GM12878 (cell line): ENCODE measurements at regions not wholly inside any gene's neighbourhood (a gene's known extent, or its start where the extent isn't known, plus 50 kb on each side); places are given as distances from the start of the nearest gene placed in this dataset.

ENCODE experiments used
- ATAC-seq: fragments of 200-7000 bp; cut with Tn5 transposase; 3 replicates; pipeline ENCODE4 v1.9.1; 2020; ENCODE audit warnings: mild to moderate bottlenecking, moderate library complexity
- BruUV-seq: library from RNA; stranded (reverse); fragments of 400-500 nt; replicated peaks from 2 replicates; lab custom pipeline; 2021; lab: Mats Ljungman, UMichigan
- CTCF ChIA-PET: fragments of 300-600 bp; sonication (Branson Sonifier 250); formaldehyde crosslinking; extraction: SDS; loops from one replicate; lab custom pipeline; 2021; ENCODE audit warnings: inconsistent platforms; lab: Yijun Ruan, JAX
- POLR2A ChIA-PET: fragments of 350-600 bp; formaldehyde crosslinking; extraction: SDS; loops from one replicate; lab custom pipeline; 2021; ENCODE audit warnings: inconsistent platforms; lab: Charles Lee
- RAD21 ChIA-PET: fragments of 300-600 bp; sonication (Branson Sonifier 250); formaldehyde crosslinking; loops from one replicate; lab custom pipeline; 2023; ENCODE audit warnings: antibody characterized with exemption; ENCODE audit not compliant: unreplicated experiment; lab: Charles Lee
- SMC1A ChIA-PET: fragments of 300-600 bp; sonication (Branson Sonifier 250); formaldehyde crosslinking; loops from one replicate; lab custom pipeline; 2023; ENCODE audit not compliant: unreplicated experiment, uncharacterized antibody; lab: Charles Lee
- DNase-seq: peaks from one replicate; pipeline ENCODE4 v3.0.0-alpha.2; 2011; ENCODE audit warnings: low read depth, low spot score
- FAIRE-seq: peaks from 3 replicates; lab custom pipeline; 2011; peaks lifted over from hg19 to GRCh38; lab: Jason Lieb, UNC
- H2AFZ ChIP-seq: 2 replicates; pipeline ENCODE4 v1.6.0; 2011; ENCODE audit warnings: low read depth, low read length, control low read depth; ENCODE audit not compliant: control insufficient read depth
- H3K27ac ChIP-seq: 2 replicates; pipeline ENCODE4 v1.5.1; 2011; ENCODE audit warnings: control low read depth; ENCODE audit not compliant: control insufficient read depth, insufficient read depth
- H3K27me3 ChIP-seq, 2 experiments: replicated peaks in 1 of 2; 2 replicates each; pipeline versions ENCODE4 v1.6.0 to v1.6.1; 2011; ENCODE audit warnings: low read length in 1 of 2; ENCODE audit not compliant: control insufficient read depth in 2 of 2, insufficient read depth in 2 of 2
- H3K36me3 ChIP-seq, 2 experiments: 2 replicates each; pipeline ENCODE4 v1.5.1; 2011; ENCODE audit warnings: low read length in 1 of 2; ENCODE audit not compliant: control insufficient read depth in 2 of 2, insufficient read depth in 2 of 2
- H3K4me1 ChIP-seq: 2 replicates; pipeline ENCODE4 v1.6.1; 2011; ENCODE audit warnings: mild to moderate bottlenecking, low read length, moderate library complexity, mixed read lengths; ENCODE audit not compliant: control insufficient read depth, insufficient read depth
- H3K4me2 ChIP-seq: 2 replicates; pipeline ENCODE4 v1.6.0; 2011; ENCODE audit warnings: control low read depth; ENCODE audit not compliant: control insufficient read depth, insufficient read depth
- H3K4me3 ChIP-seq: fragments of 200-600 bp; sonication (generic); 2 replicates; pipeline ENCODE4 v1.5.1; 2016
- H3K79me2 ChIP-seq: 2 replicates; pipeline ENCODE4 v1.6.0; 2011; ENCODE audit warnings: low read length; ENCODE audit not compliant: control insufficient read depth, insufficient read depth
- H3K9ac ChIP-seq: 2 replicates; pipeline ENCODE4 v1.8.0; 2011; ENCODE audit warnings: low read length, control low read depth, mixed read lengths; ENCODE audit not compliant: control insufficient read depth, insufficient read depth
- H3K9me3 ChIP-seq: replicated peaks from 3 replicates; pipeline ENCODE4 v1.5.1; 2011; ENCODE audit warnings: mild to moderate bottlenecking, low read length; ENCODE audit not compliant: control insufficient read depth, insufficient read depth
- H4K20me1 ChIP-seq: 2 replicates; pipeline ENCODE4 v1.6.0; 2011; ENCODE audit not compliant: control insufficient read depth, insufficient read depth
- ATF7 ChIP-seq: fragments of 450-650 bp; IDR thresholded peaks from 2 replicates; pipeline ENCODE4 v1.6.1; 2016; ENCODE audit warnings: low read depth, mild to moderate bottlenecking
- CBX5 ChIP-seq: sonication (generic); IDR thresholded peaks from 2 replicates; pipeline ENCODE4 v1.6.1; 2016; ENCODE audit warnings: low read depth, moderate library complexity, mild to moderate bottlenecking, inconsistent platforms
- HDAC2 ChIP-seq: fragments of 200-600 bp; sonication (generic); IDR thresholded peaks from 2 replicates; pipeline ENCODE4 v1.6.1; 2017
- KAT2A ChIP-seq: conservative IDR thresholded peaks from 2 replicates; pipeline ENCODE4 v1.6.1; 2011; ENCODE audit warnings: low read depth, low read length; ENCODE audit not compliant: control insufficient read depth
- NBN ChIP-seq: fragments of 450-650 bp; IDR thresholded peaks from 2 replicates; pipeline ENCODE4 v1.6.1; 2016
- NFXL1 ChIP-seq: fragments of 450-650 bp; IDR thresholded peaks from 2 replicates; pipeline ENCODE4 v1.6.1; 2017; ENCODE audit warnings: antibody characterized with exemption, mild to moderate bottlenecking, borderline replicate concordance
- NR2C2 ChIP-seq: IDR thresholded peaks from 2 replicates; pipeline ENCODE4 v1.6.1; 2011; ENCODE audit warnings: borderline replicate concordance, low read depth; ENCODE audit not compliant: control insufficient read depth, insufficient read length
- PML ChIP-seq: IDR thresholded peaks from 2 replicates; pipeline ENCODE4 v1.6.1; 2012; ENCODE audit warnings: low read length, inconsistent platforms
- SP1 ChIP-seq: IDR thresholded peaks from one replicate; pipeline ENCODE4 v1.6.1; 2011; ENCODE audit warnings: low read depth, low read length
- SUPT20H ChIP-seq: IDR thresholded peaks from 2 replicates; pipeline ENCODE4 v1.6.1; 2011; ENCODE audit warnings: low read depth, mild to moderate bottlenecking, low read length, moderate library complexity, borderline replicate concordance; ENCODE audit not compliant: control insufficient read depth
- ZSCAN29 ChIP-seq: fragments of 450-650 bp; IDR thresholded peaks from 2 replicates; pipeline ENCODE4 v1.6.1; 2017; ENCODE audit warnings: mild to moderate bottlenecking, moderate library complexity
- WGBS: methylation state at CpG from one replicate; pipeline ENCODE4 v1.1.6; 2016; ENCODE audit warnings: low lambda C conversion rate; ENCODE audit not compliant: insufficient replicate concordance, insufficient coverage; ENCODE audit errors: missing lambda C conversion rate; 5-methylcytosine and 5-hydroxymethylcytosine counted together
- in situ Hi-C: fragments of 300-500 bp; cut with MboI; formaldehyde crosslinking; loops from 9 replicates; pipeline ENCODE4 v1.14.3; 2018; ENCODE audit warnings: mixed read lengths
- intact Hi-C: fragments of 100-400 bp; cut with micrococcal nuclease; formaldehyde crosslinking; loops from one replicate; pipeline ENCODE4 v1.14.2; 2022; ENCODE audit not compliant: unreplicated experiment
- TF ChIP-seq, protein P1 (sequence below): fragments of 450-650 bp; formaldehyde crosslinking; IDR thresholded peaks from 2 replicates; pipeline ENCODE4 v1.4.0; 2020; ENCODE audit warnings: mild to moderate bottlenecking, moderate library complexity
- TF ChIP-seq, protein P2 (sequence below): IDR thresholded peaks from 2 replicates; pipeline ENCODE4 v1.6.1; 2011; ENCODE audit warnings: low read depth, low read length, improper control_type of control experiment, borderline replicate concordance

DNA sequence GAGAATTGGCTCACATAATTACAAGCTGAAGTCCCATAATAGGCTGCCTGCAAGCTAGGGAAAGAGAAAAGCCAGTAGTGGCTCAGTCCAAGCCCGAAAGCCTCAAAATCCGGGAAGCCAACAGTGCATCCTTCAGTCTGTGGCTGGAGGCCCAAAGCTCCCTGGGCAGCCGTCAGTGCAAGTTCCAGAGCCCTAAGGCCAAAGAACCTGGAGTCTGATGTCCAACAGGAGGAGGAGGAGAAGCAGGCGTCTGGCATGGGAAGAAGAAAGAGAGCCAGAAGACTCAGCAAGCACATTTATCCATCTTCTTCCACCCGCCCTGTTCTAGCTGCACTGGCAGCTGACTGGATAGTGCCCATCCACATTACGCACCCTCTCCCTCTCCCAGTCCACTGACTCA is 213.4 kb downstream of the GAS1 start:
- Histone ChIP-seq H3K4me3 (no peak overlapping the region), H2AFZ (no peak overlapping the region), H3K4me1 (no peaks in the 10 kb centered on the region), H3K27ac (no peak overlapping the region), H4K20me1 (no peaks in the 10 kb centered on the region), H3K79me2 (no peaks in the 10 kb centered on the region), H3K36me3 (no peaks in the 10 kb centered on the region), H3K4me2 (no peak overlapping the region), H3K9ac (no peak overlapping the region), H3K9me3 (no peaks in the 10 kb centered on the region), H3K27me3 (no peaks in the 10 kb centered on the region)
- in situ Hi-C loops (no loop called here), intact Hi-C loops (no loop called here)
- ChIA-PET CTCF (no interaction called here), SMC1A (no interaction called here), RAD21 (no interaction called here), POLR2A (no interaction called here)
- WGBS, result 23% methylated on average over 5 of the region's 6 CpGs
- TF ChIP-seq NBN (no peak), HDAC2 (no peak), SUPT20H (no peak), SP1 (no peak), ZSCAN29 (no peak), ATF7 (no peak), CBX5 (no peak), KAT2A (no peak), NR2C2 (no peak), NFXL1 (no peak), PML (no peak)
- TF ChIP-seq, protein P1, sequence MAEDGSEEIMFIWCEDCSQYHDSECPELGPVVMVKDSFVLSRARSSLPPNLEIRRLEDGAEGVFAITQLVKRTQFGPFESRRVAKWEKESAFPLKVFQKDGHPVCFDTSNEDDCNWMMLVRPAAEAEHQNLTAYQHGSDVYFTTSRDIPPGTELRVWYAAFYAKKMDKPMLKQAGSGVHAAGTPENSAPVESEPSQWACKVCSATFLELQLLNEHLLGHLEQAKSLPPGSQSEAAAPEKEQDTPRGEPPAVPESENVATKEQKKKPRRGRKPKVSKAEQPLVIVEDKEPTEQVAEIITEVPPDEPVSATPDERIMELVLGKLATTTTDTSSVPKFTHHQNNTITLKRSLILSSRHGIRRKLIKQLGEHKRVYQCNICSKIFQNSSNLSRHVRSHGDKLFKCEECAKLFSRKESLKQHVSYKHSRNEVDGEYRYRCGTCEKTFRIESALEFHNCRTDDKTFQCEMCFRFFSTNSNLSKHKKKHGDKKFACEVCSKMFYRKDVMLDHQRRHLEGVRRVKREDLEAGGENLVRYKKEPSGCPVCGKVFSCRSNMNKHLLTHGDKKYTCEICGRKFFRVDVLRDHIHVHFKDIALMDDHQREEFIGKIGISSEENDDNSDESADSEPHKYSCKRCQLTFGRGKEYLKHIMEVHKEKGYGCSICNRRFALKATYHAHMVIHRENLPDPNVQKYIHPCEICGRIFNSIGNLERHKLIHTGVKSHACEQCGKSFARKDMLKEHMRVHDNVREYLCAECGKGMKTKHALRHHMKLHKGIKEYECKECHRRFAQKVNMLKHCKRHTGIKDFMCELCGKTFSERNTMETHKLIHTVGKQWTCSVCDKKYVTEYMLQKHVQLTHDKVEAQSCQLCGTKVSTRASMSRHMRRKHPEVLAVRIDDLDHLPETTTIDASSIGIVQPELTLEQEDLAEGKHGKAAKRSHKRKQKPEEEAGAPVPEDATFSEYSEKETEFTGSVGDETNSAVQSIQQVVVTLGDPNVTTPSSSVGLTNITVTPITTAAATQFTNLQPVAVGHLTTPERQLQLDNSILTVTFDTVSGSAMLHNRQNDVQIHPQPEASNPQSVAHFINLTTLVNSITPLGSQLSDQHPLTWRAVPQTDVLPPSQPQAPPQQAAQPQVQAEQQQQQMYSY (CRISPR knock-in tag), result no peak
- TF ChIP-seq, protein P2, sequence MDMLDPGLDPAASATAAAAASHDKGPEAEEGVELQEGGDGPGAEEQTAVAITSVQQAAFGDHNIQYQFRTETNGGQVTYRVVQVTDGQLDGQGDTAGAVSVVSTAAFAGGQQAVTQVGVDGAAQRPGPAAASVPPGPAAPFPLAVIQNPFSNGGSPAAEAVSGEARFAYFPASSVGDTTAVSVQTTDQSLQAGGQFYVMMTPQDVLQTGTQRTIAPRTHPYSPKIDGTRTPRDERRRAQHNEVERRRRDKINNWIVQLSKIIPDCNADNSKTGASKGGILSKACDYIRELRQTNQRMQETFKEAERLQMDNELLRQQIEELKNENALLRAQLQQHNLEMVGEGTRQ, result no peak
- no peak for DNase-seq
- ATAC-seq, result no peak
- FAIRE-seq, result no peak
- no TSS peak for BruUV-seq
